GM10248 (cell line): ENCODE measurements at regions not wholly inside any gene's neighbourhood (a gene's known extent, or its start where the extent isn't known, plus 50 kb on each side); places are given as distances from the start of the nearest gene placed in this dataset.
"Not testable (repeated sequence)": the region's sequence is repeated elsewhere in the genome, so short reads cannot be mapped to it uniquely, and the experiment has no call there.

Experiments
- CTCF ChIA-PET: fragments of 300-600 bp; sonication (Branson Sonifier 250); formaldehyde crosslinking; extraction: SDS; loops from one replicate; lab custom pipeline; 2021; ENCODE audit warnings: antibody characterized with exemption; lab: Yijun Ruan, JAX
- POLR2A ChIA-PET: fragments of 350-650 bp; sonication (Branson Sonifier 250); formaldehyde crosslinking; extraction: SDS; loops from one replicate; lab custom pipeline; 2020; ENCODE audit warnings: antibody characterized with exemption; lab: Yijun Ruan, JAX
- DNase-seq: peaks from one replicate; pipeline ENCODE4 v3.0.0; 2012; ENCODE audit errors: extremely low spot score
- CTCF ChIP-seq: IDR thresholded peaks from 2 replicates; pipeline ENCODE4 v1.5.1; 2012; ENCODE audit warnings: mild to moderate bottlenecking, low read depth; ENCODE audit errors: extremely low read depth, missing control alignments, control extremely low read depth

DNA sequence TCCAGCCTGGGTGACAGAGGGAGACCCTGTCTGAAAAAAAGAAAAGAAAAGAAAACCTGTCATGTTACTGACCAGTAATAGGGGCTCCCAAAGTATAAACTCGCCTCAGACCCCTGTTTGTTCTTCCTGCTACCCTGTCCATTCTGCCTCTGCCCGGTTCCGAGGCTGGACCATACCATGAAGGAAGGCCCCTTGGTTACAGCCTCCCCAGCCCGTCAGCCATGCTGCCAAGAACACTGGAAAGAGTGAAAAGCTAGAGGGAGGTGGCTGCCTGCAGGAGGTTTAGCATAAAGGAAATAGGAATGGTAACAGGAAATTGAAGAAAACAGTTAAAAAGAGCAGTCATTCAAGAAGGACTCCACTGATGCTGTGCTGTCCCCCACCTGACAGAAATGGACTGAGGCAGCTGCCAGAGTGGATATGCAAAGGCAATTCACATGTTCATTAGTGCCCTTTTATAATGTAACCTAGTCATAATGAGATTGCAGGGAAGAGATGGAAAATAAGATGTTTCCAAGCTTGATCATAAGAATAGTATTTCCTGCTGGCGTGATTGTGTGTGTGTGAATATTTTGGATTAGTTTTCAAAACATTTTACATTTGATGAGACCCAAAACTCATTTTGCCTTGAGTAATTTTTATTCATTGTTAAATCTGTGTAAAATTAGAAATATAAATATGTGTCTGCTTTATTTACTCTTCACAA lies 102.6 kb downstream of the GOSR1 start:
- no peak for TF ChIP-seq CTCF
- ChIA-PET POLR2A (no interaction called here), CTCF (no interaction called here)
- DNase-seq, result no peak

GRCh38 chr17:30578015-30578717 lies 101.0 kb downstream of the GOSR1 start:
- CTCF ChIA-PET, DNase-seq: not testable (repeated sequence)

More at GRCh38 chr17:30578015-30578717, 101.0 kb downstream of the GOSR1 start:
- POLR2A ChIA-PET, result not testable (repeated sequence)
